HG03460 (cell line): ENCODE measurements at regions not wholly inside any gene's neighbourhood (a gene's known extent, or its start where the extent isn't known, plus 50 kb on each side); places are given as distances from the start of the nearest gene placed in this dataset.
"Not testable (repeated sequence)": the region's sequence is repeated elsewhere in the genome, so short reads cannot be mapped to it uniquely, and the experiment has no call there.

Source experiments
- ATAC-seq: cut with Tn5 transposase; IDR thresholded peaks from one replicate; pipeline ENCODE4 v1.9.1; 2021; ENCODE audit not compliant: unreplicated experiment

DNA sequence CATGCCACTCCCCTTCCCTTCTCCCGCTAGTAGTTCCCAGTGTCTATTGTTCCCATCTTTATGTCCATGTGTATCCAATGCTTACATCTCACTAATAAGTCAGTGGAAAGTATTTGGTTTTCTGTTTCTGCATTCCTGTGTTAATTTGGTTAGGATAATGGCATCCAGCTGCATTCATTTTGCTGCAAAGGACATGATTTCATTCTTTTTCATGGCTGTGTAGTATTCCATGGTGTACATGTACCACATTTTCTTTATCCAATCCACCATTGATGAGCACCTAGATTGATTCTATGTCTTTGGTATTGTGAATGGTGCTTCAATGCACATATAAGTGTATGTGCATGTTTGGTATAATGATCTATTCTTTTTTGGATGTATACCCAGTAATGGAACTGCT lies 502.5 kb upstream of the MAP2 start:
- ATAC-seq, result not testable (repeated sequence)

DNA sequence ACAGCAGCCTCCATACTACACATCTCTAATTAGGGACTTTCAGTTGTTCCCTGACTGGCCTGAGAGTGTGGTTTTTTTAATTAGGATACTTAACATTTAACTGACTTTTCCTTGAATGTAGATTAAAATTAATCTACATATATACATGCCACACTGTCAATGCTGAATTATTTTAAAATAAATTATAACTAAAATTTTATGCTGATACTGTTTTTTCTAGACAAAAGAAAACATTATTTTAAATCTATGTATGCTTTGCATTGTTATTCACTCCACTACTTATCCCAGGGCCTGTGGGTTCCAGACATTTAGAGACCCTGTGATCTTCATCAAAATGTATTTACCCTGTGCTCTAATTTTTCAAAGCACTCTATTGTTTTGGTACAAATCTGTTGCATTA lies 496.0 kb upstream of the MAP2 start:
- ATAC-seq, result no peak

DNA sequence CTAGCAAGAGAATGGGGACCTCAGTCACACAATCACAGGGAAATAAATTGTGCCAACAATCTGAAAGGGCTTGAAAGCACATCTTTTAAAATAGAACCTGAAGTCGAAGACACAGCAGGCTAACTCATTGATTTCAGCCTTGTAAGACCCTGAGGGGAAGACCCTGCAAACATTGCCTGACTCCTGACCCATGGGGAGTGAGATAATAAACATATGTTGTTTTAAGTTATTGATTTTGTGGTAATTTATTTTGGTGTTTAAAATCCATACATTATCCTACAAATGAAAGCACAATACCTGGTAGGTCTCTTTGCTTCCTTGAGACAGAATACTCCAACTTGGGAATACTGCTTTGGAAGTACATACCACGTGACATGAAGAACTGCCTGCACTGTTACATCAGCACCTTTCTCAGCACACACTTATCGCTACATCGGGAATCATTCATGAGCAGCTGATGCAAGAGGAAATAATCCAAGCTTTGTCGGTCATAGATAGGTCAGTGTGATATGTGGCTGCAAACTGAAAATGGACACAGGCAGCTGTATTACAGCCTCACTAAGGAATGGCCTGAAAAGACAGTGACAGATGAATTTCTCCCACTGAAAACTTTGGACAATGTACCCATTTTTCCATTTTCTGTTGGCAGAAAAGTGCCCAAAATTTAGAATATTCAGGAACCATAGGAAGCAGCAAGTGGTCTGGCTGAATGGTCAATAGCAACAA lies 494.5 kb upstream of the MAP2 start:
- ATAC-seq, result no peak

DNA sequence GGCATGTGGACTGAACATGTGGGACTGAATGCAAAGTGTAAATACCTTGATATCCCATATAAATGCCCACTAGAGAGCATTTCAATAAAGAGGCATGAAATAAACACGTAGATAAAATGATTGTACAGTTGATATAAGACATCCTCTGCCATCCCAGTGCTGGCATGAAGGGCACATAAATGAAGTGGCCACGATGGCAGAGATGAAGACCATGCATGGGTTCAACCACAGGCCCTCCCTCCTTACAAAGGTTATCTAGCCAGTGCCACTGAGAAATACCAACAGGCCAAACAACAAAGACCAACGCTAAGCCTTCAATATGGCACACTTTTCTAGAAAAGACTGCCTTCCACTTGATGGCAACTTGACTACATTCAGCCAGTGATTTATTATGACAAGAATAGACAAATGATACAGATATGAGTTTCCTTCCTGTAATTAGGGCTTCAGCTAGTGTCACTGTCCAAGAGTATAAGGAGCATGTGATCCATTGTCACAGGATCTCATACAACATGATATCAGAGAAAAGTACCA lies 493.9 kb upstream of the MAP2 start:
- ATAC-seq, result no peak

DNA sequence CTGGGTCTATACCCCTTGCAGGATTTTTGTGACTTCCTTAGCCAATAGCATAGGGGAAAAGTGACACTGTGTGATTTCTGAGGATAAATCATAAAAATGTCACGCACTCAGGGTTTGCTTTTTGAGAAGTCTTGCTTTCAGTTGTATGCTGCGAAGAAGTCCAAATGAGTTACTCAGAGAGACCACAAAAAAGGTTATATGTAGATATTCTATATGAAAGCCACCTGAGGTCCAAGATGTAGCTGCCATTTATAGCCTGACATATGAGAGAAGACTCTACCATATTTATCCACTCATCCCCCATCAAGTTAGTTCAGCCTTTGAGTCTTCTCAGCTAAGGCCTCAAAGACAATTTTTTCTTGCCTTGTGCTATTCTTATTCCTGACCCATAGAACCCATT lies 488.3 kb upstream of the MAP2 start:
- ATAC-seq, result no peak

DNA sequence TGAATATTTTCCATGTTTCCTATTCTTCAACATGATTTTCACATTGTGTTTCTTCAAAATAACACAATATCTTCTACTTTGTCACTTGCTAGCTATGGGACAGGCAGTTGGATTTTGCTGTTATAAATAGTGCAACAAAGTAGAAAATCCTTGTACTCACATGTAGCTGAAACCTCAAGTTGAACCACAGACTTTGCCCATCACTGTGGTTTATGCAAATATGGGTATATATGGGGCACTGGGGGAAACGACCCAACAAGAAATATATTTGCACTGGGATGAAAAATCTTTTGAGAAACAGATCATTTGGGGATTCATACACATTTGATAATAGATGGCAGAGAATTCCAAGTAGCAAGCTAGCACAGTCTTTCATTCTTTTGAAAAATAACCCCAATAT lies 486.3 kb upstream of the MAP2 start:
- ATAC-seq, result no peak

DNA sequence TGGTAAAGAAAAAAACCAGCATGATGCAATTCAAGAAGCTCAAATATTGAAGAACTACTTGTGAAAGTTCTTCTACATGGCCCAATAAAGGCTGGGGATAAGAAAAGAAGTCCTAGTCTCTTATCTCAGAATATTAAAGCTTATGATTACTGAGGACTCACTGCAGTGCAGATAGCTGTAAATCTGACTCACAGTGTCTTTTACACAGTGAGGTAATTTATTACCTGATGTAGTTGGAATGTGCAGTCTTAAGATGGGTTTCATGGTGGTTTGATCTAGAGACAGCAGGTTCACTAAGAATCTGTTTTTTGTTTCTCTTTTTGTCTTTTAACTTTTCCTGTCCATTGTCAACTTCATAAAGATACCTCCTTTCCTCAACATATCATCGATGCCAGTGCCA lies 484.0 kb upstream of the MAP2 start:
- ATAC-seq, result no peak

DNA sequence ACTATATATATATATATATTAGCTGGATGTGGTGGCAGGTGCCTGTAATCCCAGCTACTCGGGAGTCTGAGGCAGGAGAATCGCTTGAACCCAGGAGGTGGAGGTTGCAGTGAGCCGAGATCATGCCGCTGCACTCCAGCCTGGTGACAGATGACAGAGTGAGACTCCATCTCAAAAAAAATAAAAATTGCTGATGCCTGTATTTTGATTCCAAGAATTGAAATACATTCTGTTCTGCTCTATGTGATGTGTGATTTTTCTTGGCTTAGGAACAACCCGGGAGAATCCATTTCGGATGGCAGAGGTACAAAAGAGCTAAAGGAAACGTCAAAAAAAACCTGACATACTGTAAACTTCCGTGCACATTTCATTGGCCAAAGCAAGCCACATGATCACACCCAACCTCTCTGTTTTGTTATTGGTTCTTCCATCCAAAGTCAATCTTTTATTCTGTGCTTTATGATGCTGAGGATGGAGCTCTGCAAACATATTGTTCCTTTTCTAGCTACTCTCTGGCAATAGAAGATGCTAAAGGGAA lies 478.1 kb upstream of the MAP2 start:
- no peak for ATAC-seq

DNA sequence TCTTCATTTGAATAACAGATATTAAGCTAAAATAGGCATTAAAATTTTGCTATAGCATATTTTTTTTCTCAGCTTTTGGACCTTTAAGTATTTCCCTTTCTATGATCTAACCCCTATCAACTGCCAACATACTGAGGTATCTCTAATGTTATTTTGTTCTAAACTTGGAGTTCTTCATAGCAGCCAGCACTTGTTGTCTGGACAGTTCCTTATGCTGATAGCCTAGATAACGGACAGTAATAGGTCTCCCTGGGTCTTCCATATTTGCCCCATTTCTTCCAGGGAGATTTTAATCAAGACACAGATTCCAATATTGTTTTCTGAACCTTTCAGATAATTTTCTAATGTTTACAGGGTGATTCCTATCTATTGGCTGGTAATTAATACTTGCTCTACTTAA lies 475.8 kb upstream of the MAP2 start:
- no peak for ATAC-seq

DNA sequence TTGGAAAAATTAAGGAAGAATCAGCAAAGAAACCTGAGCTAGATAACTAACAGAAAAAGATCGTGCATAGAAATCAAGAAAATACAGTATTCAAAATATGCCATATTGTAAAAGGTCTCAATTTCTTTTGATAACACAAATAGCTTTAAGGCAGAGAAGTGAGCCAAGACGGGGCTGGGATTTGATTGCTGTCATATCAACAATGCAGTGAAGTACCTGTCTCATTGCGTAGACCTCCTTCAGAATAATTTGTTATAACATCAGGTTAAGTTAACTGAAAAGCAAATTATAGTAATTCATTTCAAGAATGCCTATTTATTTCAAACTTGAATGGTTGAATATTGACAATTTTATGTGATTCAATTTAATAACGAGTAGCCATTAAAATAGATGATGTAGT lies 453.8 kb upstream of the MAP2 start:
- no peak for ATAC-seq

DNA sequence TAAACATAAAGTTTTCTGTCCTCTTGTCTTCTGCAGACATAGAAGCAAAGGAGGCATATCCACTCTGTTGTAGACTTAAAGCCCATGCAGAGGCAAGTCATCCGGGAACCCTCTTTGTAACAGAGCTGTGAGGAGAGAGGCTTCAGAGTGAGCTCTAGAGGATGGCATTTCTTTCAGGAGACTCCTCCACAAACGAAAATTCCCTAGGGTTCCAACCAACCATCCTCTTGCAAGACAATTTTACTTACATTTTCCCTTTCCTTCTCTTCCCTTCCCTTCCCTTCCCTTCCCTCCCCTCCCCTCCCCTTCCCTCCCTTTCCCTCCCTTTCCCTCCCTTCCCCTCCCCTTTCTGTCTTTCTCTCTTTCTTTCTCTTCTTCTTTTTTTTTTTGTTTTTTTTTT lies 446.3 kb upstream of the MAP2 start:
- ATAC-seq, result no peak

DNA sequence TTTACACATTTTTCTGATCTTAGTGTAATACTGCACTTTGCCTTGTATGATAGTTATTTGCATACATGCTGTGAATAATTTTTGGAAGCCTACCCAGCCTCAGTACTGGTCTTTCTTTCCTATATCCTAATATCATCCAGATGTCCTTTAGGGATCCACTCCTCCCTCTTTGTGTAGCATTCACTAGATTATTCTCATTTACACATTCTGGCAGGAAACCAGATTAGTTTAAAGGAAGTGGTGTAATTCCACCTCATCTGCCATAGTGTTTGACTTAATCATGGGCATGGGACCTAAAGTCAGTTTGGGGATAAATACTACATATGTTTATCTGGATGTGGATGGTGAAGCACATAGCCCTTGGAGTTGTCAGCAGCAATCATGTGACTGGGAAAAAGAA lies 444.9 kb upstream of the MAP2 start:
- no peak for ATAC-seq

DNA sequence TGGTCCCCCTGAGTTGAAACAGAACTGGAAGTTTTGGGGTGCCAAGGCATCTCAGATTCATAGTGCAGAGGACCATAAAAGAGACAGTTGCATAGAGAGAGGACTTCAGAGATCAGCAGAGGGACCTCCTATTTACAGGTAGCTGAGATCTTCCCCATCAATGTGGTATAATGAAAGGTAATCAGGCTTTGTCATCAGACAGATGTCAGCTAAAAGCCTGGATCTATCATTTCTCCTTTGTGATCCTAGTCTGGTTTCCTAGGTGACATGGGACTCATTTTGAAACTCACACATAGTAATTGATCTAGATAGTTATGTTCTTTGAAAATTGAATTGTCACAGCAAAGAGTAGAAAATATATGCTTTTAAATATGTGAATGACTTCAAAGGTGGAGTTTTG lies 443.5 kb upstream of the MAP2 start:
- ATAC-seq, result no peak

DNA sequence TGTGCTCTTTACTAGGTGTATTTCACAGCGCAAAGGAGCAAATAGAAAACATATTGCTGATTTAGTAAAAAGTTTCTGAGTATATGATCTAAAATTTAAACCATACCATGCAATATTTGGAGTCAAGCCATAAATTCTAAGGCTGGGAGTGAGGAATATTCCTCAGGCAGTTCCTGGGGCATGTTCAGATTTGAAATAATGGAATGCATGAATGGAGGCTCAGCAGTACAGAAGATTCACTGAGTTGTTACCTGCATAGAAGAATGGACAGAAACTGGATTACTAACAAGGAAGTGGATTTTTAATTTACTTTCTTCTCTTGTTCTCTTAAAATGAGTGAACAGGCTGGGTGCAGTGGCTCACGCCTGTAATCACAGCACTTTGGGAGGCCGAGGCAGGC lies 441.0 kb upstream of the MAP2 start:
- ATAC-seq, result no peak

DNA sequence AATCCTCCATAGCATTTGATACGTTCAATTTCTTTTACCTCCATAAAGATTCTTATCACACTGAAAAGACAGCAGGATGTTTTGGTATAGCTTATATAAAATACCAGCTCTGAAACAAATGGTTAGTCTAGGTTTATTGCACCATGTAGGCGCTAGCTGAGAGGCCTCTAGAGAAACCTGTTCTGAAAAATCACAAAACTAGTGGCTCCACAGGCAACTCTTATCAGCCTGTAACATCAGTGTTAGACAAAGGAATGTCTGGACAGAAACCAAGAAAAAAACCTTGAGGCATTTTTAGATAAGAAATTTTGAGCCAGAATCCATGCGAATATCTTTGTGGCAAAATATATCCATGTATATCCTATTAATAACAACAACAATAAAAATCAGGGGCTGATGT lies 440.4 kb upstream of the MAP2 start:
- no peak for ATAC-seq

DNA sequence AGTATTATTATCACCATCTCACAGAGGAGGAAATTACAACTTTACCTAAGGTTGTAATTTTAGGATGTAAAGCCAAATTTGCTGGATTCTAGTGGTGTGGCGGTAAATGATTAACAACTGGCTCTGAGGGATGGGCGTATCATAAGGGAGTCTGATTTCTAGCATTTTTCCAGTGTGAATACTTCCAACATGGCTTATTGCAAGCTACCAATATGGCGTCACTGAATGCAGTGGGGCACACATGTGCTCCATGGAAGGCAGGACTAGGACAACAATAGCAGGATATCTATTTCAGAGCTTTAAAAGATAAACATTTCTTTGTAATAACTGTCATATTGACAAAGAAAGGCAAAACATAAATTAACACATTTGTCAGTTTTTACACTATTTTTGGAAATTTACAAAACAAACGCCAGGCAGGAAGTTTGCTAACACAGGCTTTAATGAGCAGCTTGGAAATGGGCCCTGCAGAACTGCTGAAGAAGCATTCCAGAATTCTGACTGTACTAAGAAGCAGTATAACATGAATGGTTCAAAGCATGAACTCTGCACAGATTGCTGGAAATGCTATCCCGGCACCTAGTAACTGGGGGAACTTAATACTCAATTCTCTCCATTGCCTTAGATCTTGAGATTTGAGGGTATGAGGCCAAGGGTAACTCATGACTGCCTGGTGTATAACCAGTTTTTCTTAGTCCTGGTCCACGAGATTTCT lies 439.3 kb upstream of the MAP2 start:
- no peak for ATAC-seq

DNA sequence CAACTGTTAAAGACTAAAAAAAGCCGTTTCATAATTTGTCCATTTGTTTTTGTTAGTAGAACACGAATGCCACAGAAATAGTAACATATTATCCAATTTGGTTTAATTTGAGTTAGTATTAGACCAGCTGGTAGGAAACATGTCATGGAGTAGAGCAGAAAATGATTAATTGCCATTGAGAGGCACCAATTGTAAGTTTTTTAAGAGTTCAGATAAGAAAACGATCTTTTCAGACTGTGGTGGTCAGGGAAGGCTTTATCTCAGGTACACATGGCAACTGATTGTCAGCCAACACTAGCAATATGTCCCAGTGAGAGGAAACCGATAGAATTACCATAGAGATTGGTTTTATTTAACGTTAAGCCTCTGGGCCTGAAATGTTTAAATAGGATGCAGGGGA lies 438.2 kb upstream of the MAP2 start:
- ATAC-seq, result no peak

DNA sequence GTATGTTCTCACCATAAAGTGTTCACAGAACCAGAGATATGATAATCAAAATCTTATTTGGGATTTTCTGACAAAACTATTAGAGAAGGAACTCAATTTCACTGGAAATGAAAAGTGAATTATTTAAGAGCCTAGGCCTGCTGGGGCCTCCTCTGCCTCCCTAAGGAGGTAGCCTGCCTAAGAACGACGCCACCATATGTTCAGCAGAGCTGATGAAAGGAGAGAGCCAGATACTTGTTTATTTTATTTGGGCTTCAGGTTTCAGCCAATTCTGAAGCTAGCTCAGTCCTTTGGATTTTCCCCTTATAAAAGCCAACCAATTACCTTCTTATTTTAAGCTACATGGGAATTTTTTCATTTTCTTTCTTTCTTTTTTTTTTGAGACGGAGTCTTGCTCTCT lies 433.1 kb upstream of the MAP2 start:
- no peak for ATAC-seq

DNA sequence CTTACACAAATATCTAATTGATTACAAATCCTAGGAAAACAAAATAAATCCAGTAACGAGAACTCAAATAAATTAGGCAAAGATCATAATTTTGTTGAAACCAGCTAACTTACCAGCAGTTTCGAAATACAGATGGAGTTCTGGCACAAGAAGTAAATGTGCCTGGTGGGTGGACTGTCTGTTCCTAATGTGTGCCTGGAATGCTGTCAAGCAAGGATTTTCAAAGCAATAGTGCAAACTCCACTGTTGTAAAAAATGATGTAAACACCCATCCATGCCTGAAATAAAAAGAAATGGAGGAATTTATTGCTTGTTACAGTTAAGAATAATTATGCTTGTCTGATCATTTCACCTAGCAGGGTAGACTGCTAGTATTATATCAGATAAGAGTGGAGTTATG lies 423.9 kb upstream of the MAP2 start:
- ATAC-seq, result no peak

DNA sequence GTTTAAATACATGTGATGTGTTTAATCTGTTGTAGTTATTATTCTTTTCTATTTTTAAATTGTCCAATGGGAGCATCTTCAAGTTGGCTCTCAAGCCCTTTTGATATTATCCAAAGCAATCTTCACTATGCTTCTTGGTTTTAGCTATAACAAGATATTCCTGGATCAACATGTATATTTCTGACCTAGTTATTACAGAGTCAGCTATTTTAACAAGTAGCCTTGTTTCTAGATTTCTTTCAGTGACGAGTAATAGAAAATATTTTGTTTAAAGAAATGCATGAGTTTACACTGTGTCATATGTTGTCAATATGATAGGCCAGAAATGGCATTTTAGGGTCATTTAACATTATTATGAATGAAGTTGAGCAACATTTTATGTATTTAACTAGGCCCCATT lies 421.8 kb upstream of the MAP2 start:
- no peak for ATAC-seq

DNA sequence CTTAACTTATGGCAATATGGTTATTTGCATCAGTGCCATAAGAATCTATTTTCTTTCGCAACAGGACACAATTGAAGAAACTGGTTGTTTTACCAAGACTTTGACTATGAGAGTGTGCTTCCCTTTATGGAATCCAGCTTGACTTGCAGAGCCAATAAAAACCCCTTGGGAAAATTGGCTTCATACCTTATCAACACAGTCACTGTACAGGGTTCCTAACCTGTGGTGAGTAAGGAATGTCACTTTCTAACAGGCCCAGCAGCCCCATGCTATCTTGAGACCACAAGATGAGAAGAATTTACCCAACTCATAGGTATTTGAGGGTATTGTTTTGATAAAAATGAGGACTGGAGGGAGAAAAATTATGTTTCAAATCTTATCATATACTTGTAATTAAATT lies 418.5 kb upstream of the MAP2 start:
- ATAC-seq, result no peak

DNA sequence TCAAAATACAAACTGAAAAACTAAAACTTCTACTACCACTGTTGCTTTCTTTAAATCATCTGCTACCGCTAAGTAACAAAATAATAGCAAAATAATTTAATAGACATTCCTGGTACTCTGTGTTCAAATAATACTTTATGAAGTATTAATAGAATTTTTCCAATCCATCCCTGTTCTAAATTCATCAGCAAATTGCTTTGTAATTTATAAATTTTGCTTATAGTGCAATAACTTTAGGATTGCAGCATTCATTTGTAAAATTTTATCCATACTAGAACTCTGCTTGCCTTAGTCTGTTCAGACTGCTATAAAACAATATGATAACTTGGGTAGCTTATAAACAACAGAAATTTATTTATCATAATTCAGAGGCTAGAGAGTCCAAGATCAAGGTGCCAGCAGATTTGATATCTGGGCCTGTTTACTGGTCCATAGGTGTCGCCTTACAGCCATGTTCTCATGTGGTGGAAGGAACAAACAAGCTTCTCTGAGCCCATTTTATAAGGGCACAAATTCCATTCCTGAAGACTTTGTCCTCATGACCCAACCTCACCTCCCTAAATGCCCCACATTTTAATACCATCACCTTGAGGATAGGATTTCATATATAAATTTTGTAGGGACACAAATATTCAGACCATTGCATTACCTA lies 415.1 kb upstream of the MAP2 start:
- ATAC-seq, result no peak
